Stimulated activated CD8-positive, alpha-beta memory T cell treated with anti-CD3 and anti-CD28 coated beads, Interleukin-15, amount 100 ng/mL, for 4 hours (primary cell): ENCODE measurements at regions not wholly inside any gene's neighbourhood (a gene's known extent, or its start where the extent isn't known, plus 50 kb on each side); places are given as distances from the start of the nearest gene placed in this dataset.

Experiments
- DNase-seq, 2 donors: peaks; one replicate each; pipeline ENCODE4 v3.0.0-alpha.2; 2020; ENCODE audit warnings: low read depth in 2 of 2

DNA sequence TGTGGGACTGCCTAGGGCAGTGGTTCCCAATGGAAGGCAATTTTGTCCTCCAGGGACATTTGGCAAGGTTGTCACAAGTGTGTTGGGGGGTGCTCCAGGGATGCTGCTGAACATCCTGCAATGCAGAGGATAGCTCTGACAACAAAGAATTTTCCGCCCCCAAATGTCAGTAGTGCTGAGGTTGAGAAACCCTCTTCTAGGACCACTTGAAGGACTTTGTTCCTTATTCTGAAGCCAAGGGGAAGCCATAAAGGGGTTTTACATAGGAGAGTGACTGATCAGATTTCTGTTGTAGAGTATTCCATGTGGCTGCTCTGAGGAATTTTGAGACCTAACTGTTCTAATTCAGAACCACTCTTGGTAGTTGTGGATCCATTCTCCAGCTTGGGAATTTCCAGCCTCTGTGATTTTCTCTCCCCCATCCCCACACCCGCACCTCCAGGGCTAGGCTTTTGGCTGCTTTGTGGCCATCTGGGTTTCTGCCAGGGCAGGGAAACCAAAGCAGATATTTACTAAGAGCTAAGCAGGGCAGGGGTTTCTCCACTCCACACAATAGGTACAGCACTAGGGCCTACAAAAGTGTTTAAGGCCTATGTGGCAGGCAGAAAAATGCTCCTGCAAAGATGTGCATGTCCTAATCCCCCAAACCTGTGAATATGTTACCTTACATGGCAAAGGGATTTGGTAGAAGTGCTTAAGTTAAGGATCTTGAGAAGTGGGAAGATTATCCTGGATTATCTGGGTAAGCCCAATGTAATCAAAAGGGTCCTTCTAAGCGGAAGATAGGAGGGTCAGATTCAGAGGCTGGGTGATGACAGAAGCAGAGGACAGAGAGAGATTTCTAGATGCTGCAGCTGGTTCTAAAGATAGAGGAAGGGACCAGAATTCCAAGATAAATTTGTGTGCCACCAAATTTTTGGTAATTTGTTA is 135.4 kb downstream of the TMEM17 start:
- no peak for DNase-seq

DNA sequence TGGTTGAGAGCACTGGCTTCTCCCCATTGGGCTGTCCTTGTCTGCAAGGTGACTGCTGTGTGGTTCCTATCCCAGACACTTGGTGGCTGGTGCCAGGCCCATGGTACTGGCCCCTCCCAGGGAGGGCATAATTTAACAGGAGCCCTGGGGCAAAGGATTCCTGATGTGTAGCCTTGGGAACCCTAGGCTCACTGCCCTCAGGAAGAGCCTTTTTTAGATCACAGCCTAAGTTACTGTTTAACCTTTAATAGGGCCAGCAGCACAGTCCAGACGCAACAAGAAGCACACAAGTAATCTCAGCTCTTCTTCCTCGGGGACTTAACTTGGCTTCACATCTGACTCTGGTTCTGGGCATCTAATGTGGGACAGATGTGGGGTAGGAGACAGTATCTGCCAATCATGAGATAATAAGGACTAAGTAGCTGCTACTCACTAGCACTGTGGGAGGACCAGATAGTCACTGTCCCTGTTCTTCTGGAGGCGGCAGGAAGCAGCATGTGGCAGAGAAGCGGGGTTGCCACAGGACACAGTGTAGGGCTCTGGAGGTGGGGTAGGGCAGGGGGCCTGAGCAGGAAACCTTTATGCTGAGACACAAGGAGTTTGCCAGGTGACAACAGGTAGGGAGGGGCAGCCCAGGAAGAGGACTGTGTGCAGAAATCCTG is 136.3 kb downstream of the TMEM17 start:
- no peak for DNase-seq

DNA sequence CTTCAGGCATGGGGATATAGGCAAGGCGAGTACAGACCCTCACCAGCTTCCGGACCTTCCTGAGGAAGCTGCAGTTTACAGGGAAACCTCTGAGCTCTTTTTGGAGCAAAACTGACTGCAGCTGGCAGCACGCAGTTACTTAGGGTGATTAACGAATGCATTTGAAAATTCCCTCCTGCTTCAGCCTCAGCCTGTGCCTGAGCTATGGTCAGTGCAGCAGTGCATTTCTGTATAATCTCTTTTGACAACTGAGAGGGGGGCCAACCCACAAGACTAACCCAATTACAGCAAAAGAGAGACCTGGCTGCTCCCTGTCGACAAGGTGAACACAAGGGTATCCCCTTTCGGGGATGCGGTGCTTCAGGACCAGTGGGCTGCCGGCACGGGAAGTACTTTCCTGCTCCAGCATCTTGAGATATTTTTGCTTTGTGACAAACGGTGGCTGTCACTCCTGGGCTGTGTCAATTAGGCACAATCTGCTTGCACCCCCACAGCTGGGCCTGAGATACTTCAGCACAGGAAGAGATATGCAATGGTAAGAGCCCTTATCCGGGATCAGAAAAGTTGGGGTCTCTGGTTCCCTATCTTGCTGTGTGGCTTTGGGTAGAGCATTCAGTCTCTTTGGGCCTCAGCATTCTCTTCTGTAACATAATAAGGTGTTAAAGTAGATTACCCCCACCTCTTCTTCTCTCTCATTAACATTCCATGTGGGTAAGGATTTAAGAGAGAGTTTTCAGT is 141.0 kb downstream of the TMEM17 start:
- no peak for DNase-seq

DNA sequence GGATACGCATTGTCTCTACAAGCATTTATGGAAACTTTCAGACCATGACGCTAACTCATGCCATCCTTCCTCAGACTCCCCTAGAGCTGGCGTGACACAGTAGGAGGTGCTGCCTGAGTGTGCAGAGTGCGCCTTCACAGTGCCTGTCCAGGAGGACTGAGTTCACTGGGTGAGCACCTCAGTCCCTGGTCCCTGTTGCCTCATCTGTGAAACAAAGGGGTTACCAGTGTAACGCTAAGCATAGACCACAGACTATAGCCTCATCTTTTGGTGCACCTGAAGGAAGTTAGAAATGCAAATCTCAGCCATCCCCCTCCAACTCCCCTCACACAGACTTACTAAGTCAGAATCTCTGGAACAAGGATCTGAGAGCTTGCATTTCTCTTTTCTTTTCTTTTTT is 142.8 kb downstream of the TMEM17 start:
- no peak for DNase-seq

DNA sequence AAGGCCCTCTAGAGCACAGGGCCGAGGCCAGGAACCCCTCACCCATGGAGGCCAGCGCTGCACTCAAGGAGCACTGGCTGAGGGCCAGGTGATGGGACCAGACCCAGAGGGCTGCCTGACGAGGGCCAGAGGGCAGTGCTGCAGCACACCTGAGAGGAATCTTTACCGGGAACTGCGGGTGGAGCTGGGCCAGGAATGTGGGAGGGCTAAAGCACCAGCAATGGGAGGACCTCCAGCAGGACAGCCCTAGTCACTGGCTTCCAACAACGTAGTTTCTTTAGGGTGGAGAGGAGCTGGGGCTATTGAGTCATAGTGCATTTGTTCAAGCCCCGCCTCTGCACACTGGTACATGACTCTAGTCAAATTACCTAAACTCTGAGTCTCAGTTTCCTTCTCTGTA is 143.4 kb downstream of the TMEM17 start:
- DNase-seq, result no peak

DNA sequence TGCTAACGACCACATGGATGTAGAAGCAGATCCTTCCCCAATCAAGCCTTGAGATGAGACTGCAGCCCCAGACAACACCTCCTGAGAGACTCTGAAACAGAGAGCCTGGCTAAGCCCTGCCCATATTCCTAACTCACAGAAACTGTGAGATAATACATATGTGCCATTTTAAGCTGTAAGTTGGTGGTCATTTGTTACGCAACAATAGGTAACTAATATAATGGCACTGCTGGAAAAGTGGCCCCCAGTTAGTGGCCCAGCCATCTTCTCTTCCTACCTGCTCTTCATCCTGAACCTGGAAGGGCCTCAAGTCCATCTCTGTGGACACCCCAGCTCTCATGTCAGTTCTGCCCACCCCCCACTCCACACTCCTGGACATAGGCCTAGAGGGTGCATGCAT is 144.0 kb downstream of the TMEM17 start:
- DNase-seq, result no peak

DNA sequence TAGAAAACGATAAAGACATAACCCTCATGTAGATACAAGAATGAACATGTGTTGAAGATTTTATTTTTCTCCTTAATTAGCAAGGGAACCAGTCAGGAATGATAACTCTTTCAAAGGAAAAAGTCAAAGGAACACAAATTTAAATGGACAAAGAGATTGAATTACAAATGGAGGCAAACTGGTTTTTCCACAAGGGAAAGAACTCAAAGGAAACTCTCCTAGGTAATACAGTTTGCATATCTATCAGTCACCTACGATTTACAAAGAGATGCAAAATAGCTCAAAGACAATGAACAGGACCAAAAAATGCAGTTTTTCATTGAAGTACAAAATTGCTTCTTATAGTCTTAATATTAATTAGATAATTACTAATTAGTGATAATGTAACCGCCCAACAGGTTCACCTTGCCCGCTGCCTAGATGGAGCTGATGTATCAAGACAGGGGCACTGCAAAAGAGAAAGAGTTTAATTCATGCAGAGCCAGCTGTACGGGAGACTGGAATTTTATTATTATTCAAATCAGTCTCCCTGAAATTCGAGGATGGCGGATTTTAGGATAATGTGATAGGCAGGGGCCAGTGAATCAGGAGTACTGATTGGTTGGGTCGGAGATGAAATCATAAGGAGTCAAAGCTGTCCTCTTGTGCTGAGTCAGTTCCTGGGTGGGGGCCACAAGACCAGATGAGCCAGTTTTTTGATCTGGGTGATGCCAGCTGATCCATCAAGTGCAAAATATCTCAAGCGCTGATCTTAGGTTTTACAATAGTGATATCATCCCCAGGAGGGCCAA is 151.0 kb downstream of the TMEM17 start:
- DNase-seq, result no peak

DNA sequence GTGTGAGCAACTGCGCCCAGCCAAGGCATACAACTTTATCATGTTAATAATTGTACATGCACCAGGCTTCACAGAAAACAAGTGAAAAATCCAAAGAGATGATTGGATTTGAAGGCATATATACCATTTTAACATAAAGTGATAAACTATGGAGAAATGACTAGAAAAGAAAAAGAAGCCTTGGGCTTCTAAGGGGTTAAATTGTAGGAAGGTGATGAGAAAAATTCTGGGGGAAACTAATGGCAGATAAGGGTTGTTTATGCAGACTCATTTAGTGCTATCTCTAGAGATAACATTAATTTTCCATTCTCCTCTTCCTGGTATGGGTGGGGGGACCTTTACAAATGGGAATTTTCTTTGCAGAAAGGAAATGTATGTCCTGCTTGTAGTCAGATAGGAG is 154.0 kb downstream of the TMEM17 start:
- DNase-seq, result no peak

DNA sequence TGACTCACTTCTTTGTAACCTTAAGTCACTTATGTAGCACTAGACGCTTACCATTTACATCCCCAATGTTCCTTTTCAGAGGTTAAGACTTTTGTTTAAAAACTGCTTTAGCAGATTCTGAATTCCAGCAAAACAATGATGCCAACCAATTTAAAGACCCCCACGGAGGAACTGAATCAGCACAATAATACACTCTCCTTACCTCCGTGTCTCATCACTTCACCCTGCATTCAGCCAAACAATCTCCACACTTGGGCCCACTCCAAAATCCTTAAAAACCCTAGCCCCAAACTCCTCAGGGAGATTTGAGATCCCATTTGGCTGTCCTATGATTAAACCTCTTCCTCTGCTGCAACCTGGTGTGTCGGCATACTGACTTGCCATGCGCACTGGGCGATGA is 153.9 kb downstream of the B3GNT2 start:
- no peak for DNase-seq

DNA sequence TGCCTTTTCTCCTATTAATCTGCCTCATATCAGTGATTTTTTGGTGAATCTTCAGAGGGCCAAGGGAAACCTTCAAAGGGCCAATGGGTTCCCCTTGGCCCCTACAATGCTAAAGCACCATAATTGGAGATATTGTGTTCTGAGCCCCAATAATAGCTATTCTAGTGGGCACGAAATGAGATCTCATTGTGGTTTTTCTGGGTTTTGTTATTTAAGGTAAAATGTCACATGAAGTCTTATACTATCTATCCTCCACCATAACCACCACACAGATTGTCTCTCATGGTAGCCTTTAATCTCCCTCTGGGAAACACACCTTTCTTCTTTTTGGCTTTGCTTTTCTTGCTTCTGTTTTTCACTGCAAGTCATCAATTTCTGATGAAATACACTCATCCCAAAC is 152.8 kb downstream of the B3GNT2 start:
- DNase-seq, result no peak

DNA sequence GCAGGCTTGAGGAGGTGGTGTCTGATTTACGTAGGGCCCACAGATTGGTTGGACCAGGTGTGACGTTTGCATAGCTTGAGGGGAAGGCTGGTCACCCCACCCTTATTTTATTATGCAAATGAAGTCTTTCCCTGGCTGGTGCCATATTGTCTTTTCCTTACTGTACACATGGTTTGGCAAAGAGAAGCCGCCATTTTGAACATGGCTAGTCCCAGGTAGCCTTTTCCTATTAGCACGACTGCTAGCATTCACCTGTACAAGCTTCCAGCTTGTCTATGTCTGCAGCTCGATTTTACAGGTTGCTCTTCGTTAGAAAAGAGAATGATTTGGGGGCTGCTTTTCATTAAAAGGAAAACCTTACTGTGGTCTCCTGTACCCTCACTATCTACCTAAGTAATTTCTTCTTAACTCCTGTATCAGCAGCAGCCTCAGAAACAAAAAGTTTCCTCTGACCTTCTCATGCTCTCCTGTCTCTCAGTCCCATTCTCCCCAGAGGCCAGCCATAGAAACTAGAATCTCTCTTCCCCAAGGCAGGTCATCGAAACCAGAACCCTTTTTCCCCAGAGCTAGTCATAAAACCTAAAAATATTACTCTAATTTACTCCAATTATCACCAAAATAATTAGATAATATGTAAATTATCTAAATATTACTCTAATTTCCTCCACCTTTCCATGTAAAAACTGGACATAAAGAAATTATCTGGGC is 151.8 kb downstream of the B3GNT2 start:
- no peak for DNase-seq

DNA sequence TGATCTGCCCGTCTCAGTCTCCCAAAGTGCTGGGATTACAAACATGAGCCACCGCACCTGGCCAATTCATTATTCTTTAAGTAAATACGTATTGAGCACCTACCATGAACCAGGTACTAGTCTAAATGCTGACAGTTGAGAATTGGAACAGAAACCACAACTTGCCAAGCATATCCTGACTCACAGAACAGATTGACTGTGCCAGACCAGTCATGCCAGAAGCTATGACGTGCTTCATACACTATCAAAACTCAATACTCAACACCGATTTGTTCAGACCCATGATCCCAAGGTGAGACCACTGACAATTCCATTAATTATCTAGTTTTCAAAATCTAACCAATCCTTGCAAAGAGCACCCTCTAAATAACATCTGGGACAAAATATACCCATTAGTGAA is 148.6 kb downstream of the B3GNT2 start:
- DNase-seq, result no peak

DNA sequence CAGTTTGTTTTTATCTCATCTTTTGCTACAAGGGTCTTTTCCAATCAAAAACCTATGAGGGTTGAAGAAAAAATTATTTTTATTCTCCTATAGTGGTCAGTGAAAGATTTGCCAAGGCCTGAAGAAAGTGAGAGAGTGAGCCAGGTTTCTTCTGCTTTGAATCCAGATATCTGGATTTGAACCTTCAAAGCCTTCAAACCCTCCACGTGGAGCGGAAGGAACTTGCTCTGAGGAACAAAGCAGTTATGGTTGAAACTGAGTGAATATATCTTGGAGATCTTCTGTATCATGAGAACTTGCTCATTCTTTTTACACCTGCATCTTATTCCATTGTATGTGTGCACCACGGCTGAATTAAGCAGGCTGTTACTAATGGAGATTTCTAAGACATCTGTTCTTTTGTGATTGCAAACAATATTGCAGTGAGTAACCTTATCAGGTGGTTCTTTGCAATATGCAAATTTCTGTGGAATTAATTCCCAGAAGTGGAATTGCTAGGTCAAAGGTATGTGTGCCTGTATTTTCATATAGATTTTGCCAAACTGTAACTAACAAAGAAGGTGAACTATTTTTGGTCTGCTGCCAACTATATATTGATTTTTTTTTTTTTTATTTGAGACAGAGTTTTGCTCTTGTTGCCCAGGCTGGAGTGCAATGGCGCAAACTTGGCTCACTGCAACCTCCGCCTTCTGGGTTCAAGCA is 147.9 kb downstream of the B3GNT2 start:
- DNase-seq, result no peak

DNA sequence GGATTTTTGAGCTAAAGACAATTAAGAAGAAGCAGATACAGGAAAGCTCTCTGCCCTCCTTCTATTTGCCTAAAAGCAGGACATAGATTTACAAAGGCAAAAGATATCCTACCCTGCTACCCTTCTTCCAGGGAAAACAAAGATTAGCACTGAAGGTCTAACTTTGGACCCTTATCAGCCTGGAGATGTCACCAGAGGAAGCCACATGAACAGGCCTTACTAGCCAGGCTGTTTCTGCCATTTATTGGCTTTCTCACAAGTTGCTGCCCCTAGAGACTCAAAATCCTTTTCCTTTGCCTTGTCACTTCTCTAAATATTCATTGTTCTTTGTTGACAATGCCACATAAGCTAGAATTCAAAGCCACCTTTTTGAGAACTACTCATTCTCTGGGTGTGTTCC is 147.3 kb downstream of the B3GNT2 start:
- DNase-seq, result no peak

DNA sequence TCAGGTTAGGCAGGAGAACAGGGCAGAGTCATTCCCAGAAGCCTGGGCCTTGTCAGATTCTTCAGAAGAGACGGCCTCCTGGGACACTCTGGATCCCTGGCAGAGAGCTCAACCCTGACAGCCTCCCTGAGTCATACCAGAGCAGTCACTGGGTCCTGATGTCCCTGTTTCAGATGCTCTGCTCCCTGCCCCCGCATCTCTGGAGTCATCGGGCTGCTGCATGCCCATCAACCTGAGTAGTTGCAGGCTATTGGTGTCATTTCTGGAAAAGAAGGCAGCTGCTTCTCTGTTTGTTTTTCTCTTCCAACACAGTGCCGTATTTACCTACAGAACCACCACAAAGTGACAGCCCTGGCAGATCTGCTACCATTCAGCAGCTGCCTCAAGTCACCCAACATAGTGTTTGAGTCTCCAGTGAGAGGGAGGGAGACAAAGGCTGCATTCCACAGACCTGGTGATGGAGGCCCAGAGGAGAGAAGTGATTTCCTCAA is 145.1 kb downstream of the B3GNT2 start:
- no peak for DNase-seq

DNA sequence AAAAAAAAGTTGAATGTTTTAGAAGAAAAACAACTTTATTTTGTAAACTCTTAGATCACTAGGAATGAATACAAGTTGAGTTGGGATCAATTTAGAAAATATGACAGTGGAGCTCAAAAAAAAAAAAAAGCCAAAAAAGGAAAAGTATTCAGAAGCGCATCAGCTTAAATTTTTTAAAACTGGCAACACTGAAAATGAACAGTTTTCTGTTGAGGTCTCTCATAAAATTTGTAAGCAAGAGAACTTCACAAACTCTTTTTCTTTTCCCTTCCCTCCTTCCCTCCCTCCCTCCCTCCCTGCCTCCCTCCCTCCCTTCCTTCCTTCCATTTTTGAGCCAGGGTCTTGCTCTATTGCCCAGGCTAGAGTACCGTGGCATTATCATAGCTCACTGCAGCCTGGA is 143.9 kb downstream of the B3GNT2 start:
- DNase-seq, result no peak

DNA sequence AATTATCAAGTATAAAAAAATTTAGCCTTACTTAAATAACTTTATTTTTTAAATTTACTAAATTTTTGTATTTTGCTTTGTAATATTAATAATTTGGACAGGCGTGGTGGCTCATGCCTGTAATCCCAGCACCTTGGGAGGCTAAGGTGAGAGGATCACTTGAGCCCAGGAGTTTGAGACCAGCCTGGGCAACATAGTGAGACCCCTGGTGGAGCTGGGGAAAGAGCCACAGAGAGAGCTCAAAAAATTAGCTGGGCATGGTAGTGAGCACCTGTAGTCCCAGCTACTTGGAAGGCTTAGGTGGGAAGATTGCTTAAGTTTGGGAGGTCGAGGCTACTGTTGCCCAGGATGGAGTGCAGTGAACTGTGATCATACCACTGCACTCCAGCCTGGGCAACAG is 143.5 kb downstream of the B3GNT2 start:
- DNase-seq, result no peak

DNA sequence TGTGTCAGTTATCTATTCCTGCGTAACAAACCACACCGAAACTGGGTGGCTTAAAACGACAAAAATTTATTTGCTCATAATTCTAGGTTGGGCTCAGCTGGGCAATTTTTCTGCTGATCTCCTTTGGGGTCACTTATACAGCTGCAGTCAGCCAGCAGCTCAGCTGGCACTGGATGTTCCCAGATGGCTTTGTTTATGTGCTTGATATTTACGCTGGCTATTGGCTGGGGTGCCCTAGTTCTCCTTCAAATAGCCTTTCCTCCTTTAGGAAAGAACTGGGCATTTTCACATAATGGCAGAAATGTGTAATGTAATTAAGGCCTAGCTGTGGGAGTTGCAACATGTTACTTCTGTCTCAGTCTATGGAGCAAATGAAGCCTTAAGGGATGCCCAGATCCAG is 142.2 kb downstream of the B3GNT2 start:
- DNase-seq, result no peak

DNA sequence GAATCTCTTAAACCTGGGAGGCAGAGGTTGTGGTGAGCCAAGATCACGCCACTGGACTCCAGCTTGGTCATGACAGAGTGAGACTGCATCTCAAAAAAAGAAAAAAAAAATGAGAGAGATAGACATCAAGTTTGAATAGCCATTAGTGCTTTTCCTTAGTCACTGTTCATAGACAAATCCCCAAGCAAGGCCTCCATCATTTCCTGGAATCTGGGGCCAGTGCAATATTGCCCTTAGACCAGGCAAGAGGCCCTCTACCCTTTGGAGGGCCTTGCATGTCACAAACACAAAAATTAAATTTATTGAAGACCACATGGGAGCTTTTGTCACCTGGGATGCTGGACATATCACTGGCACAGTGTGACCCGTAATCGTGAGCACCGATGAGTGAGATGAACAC is 141.5 kb downstream of the B3GNT2 start:
- no peak for DNase-seq

DNA sequence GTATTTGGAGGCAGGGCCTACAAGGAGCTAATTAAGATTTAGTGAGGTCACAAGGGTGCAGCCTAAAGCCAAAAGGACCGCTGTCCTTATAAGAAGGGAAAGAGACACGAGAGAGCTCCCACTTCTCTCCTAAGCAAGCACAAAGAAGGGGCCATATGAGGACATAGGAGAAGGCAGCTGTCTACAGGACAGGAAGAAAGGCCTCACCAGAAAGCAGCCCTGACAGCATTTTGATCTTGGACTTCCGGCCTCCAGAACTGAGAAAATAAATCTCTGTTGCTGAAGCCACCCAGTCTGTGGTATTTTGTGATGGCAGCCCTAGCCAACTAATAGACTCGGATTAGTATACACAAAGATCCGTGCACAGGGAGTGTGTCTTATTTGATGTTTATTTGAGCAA is 139.7 kb downstream of the B3GNT2 start:
- no peak for DNase-seq
